ENCODE measurements at regions not wholly inside any gene's neighbourhood (a gene's known extent, or its start where the extent isn't known, plus 50 kb on each side); places are given as distances from the start of the nearest gene placed in this dataset.

DNA sequence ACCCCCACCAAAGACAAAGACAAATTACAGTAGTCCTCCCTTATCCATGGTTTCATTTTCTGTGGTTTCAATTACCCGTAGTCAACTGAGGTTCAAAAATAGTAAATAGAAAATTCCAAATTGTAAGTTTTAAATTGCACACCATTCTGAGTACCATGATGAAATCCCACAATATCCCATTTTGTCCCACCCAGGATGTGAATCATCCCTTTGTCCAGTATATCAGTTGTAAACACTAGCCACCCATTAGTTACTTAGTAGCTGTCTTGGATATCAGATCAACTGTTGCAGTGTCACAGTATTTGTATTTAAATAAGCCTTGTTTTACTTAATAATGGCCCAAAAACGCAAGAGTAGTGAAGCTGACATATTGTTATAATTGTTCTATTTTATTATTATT lies 364.0 kb upstream of the ARID1B start:
- no peak for DNase-seq (ENCODE audit: low spot score)
- no peak overlapping the region for H3K4me3 Mint-ChIP-seq (ENCODE audit: unreplicated experiment)
- no peaks in the 10 kb centered on the region for H3K4me1 Mint-ChIP-seq (ENCODE audit: low read depth)
- TF ChIP-seq, protein P1, sequence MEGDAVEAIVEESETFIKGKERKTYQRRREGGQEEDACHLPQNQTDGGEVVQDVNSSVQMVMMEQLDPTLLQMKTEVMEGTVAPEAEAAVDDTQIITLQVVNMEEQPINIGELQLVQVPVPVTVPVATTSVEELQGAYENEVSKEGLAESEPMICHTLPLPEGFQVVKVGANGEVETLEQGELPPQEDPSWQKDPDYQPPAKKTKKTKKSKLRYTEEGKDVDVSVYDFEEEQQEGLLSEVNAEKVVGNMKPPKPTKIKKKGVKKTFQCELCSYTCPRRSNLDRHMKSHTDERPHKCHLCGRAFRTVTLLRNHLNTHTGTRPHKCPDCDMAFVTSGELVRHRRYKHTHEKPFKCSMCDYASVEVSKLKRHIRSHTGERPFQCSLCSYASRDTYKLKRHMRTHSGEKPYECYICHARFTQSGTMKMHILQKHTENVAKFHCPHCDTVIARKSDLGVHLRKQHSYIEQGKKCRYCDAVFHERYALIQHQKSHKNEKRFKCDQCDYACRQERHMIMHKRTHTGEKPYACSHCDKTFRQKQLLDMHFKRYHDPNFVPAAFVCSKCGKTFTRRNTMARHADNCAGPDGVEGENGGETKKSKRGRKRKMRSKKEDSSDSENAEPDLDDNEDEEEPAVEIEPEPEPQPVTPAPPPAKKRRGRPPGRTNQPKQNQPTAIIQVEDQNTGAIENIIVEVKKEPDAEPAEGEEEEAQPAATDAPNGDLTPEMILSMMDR (IDR thresholded peaks at IDR 0.05), result no peak
- no peak overlapping the region for H3K27ac Mint-ChIP-seq (ENCODE audit: unreplicated experiment)
- peaks cover 11% of the 10 kb centered on the region for H3K9me3 Mint-ChIP-seq (ENCODE audit: low read depth)
- no peaks in the 10 kb centered on the region for H3K27me3 Mint-ChIP-seq (ENCODE audit: low read depth)
- H3K36me3 Mint-ChIP-seq (ENCODE audit: low read depth), result peaks cover 2% of the 10 kb centered on the region

DNA sequence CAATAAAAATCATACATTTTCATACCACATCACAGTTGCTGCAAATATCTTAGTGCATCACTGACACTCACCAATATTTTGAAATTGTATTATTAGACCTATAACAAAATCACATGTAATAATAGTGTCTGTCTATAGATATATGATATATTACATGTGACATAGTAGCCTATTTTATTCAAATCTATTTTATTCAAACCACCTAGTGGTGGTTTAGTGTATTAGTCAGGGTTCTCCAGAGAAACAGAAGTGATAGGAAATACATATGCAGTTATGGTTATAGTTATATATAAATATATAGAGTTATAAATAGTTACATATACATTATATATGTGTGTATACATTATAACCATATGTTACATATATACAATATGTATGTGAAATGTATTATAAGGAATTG lies 366.5 kb upstream of the ARID1B start:
- no peaks in the 10 kb centered on the region for H3K4me1 Mint-ChIP-seq (ENCODE audit: low read depth)
- DNase-seq (ENCODE audit: low spot score), result no peak
- H3K36me3 Mint-ChIP-seq (ENCODE audit: low read depth), result peaks cover 2% of the 10 kb centered on the region
- no peaks in the 10 kb centered on the region for H3K27me3 Mint-ChIP-seq (ENCODE audit: low read depth)
- H3K27ac Mint-ChIP-seq (ENCODE audit: unreplicated experiment), result no peak overlapping the region
- no peak overlapping the region for H3K4me3 Mint-ChIP-seq (ENCODE audit: unreplicated experiment)
- H3K9me3 Mint-ChIP-seq (ENCODE audit: low read depth), result peaks cover 11% of the 10 kb centered on the region
- TF ChIP-seq, protein P1 (IDR thresholded peaks at IDR 0.05), result peak; percentile 67

DNA sequence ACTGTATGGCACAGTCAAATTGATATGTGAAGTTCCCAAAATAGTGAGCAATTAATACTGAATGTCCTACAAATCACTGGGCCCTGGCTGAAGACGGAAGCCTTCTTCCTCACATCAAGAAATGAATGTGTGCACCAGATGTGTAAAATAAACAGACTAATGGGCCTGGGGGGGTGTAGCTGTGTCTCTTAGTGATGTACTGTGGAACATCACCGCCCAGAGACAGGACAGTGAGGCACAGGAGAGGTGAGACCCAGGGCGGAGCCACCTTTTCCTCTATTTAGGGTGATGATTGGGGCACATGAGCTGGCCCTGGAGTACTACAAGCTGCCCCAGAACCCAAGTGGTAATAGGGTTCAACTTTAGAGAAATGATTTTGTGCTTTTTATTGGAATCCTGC lies 368.5 kb upstream of the ARID1B start:
- H3K4me3 Mint-ChIP-seq (ENCODE audit: unreplicated experiment), result no peak overlapping the region
- peaks cover 2% of the 10 kb centered on the region for H3K36me3 Mint-ChIP-seq (ENCODE audit: low read depth)
- TF ChIP-seq, protein P1 (IDR thresholded peaks at IDR 0.05), result no peak
- H3K27me3 Mint-ChIP-seq (ENCODE audit: low read depth), result peaks cover 2% of the 10 kb centered on the region
- DNase-seq (ENCODE audit: low spot score), result no peak
- no peak overlapping the region for H3K27ac Mint-ChIP-seq (ENCODE audit: unreplicated experiment)
- no peaks in the 10 kb centered on the region for H3K4me1 Mint-ChIP-seq (ENCODE audit: low read depth)
- H3K9me3 Mint-ChIP-seq (ENCODE audit: low read depth), result peaks cover 11% of the 10 kb centered on the region

DNA sequence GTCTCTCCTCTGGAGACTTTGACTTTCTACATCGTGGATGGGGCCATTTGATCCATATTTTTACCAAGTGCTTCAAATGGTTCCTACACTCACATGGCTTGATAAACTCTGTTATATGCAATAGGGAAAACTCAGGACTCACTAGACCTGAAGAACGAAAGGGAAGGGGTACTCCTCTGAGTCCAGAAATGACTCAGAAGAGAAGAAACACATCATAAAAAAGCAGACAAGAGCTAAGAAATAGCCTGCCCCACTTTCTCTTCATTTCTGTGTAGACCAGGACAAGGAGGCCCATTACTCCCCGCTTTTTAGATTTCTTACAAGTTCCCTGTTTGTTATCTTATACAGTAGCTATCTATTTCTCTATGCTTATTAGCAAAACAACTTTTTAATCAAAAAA lies 369.8 kb upstream of the ARID1B start:
- TF ChIP-seq, protein P1 (IDR thresholded peaks at IDR 0.05), result no peak
- peaks cover 2% of the 10 kb centered on the region for H3K27me3 Mint-ChIP-seq (ENCODE audit: low read depth)
- H3K9me3 Mint-ChIP-seq (ENCODE audit: low read depth), result peaks cover 10% of the 10 kb centered on the region
- H3K4me1 Mint-ChIP-seq (ENCODE audit: low read depth), result no peaks in the 10 kb centered on the region
- peaks cover 2% of the 10 kb centered on the region for H3K36me3 Mint-ChIP-seq (ENCODE audit: low read depth)
- H3K27ac Mint-ChIP-seq (ENCODE audit: unreplicated experiment), result no peak overlapping the region
- no peak overlapping the region for H3K4me3 Mint-ChIP-seq (ENCODE audit: unreplicated experiment)
- DNase-seq (ENCODE audit: low spot score), result no peak

DNA sequence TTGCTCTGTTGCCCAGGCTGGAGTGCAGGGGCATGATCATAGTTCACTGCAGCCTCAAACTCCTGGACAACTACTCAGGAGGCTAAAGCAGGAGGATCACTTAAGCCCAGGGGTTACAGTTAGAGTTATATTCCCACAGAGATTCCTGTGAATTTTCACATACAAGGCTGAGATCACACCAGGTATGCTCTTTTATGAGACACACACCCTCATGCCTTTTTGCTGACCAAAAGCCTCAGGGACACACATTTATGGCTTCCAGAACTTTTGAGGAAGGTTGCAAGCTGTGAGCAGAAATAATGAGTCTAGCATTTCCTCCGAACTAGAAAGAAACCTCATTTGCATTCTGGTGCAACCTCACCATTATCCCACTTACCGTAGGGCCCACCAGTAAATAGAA lies 370.5 kb upstream of the ARID1B start:
- Mint-ChIP-seq H3K36me3 (ENCODE audit: low read depth) (no peaks in the 10 kb centered on the region), H3K4me3 (ENCODE audit: unreplicated experiment) (no peak overlapping the region)

More for the DNA sequence above, 370.5 kb upstream of the ARID1B start:
- H3K9me3 Mint-ChIP-seq (ENCODE audit: low read depth), result peaks cover 5% of the 10 kb centered on the region
- H3K27ac Mint-ChIP-seq (ENCODE audit: unreplicated experiment), result no peak overlapping the region
- no peaks in the 10 kb centered on the region for H3K4me1 Mint-ChIP-seq (ENCODE audit: low read depth)
- no peak for DNase-seq (ENCODE audit: low spot score)
- TF ChIP-seq, protein P1 (IDR thresholded peaks at IDR 0.05), result no peak
- peaks cover 2% of the 10 kb centered on the region for H3K27me3 Mint-ChIP-seq (ENCODE audit: low read depth)
